Ovary (tissue), 3 donors: ENCODE measurements at regions not wholly inside any gene's neighbourhood (a gene's known extent, or its start where the extent isn't known, plus 50 kb on each side); places are given as distances from the start of the nearest gene placed in this dataset.

ENCODE experiments used
- CTCF ChIP-seq, 3 donors: fragments of 450-650 bp in 2 of 3; fragments of 200-600 bp in 1 of 3; IDR thresholded peaks; one replicate each; pipeline versions ENCODE4 v1.5.1 to v1.8.0; 2016 to 2022; ENCODE audit warnings: antibody characterized with exemption in 3 of 3, mild to moderate bottlenecking in 1 of 3
- EP300 ChIP-seq: sonication (generic); formaldehyde crosslinking; IDR thresholded peaks from one replicate; pipeline ENCODE4 v1.6.1; 2017; ENCODE audit warnings: antibody characterized with exemption
- POLR2A ChIP-seq: fragments of 450-650 bp; IDR thresholded peaks from one replicate; pipeline ENCODE4 v1.6.1; 2017; ENCODE audit warnings: antibody characterized with exemption, mild to moderate bottlenecking, moderate library complexity
- donor health status: DM: no; HTN: no; CAD: no.

GRCh38 chr14:44170556-44170955, 336.5 kb downstream of the FSCB start:
- TF ChIP-seq CTCF (IDR thresholded peaks at IDR 0.05) (no peak), POLR2A (no peak), EP300 (no peak)
